GM23338 (cell line): ENCODE measurements at regions not wholly inside any gene's neighbourhood (a gene's known extent, or its start where the extent isn't known, plus 50 kb on each side); places are given as distances from the start of the nearest gene placed in this dataset.

Experiments used
- ATAC-seq: fragments of 200-7000 bp; cut with Tn5 transposase; 3 replicates; pipeline ENCODE4 v1.9.1; 2020
- DNase-seq: peaks from one replicate; pipeline ENCODE4 v3.0.0-alpha.2; 2015; ENCODE audit warnings: low spot score
- H2AFZ ChIP-seq: fragments of 200-600 bp; sonication (generic); 2 replicates; pipeline ENCODE4 v1.8.0; 2016; ENCODE audit warnings: antibody characterized with exemption, mild to moderate bottlenecking, moderate library complexity
- H3F3A ChIP-seq: fragments of 200-600 bp; sonication (generic); replicated peaks from 2 replicates; pipeline ENCODE4 v1.8.0; 2017; ENCODE audit warnings: antibody characterized with exemption, mixed run types, low read depth
- H3K27ac ChIP-seq: fragments of 200-600 bp; sonication (generic); 2 replicates; pipeline ENCODE4 v1.6.1; 2016; ENCODE audit warnings: low read depth
- H3K27me3 ChIP-seq: fragments of 200-600 bp; sonication (generic); 2 replicates; pipeline ENCODE4 v1.8.0; 2016; ENCODE audit warnings: mild to moderate bottlenecking, mixed run types, moderate library complexity; ENCODE audit not compliant: insufficient read depth
- H3K36me3 ChIP-seq: fragments of 200-600 bp; sonication (generic); 2 replicates; pipeline ENCODE4 v1.8.0; 2016; ENCODE audit warnings: mild to moderate bottlenecking; ENCODE audit not compliant: insufficient read depth
- H3K4me1 ChIP-seq: fragments of 200-600 bp; sonication (generic); 2 replicates; pipeline ENCODE4 v1.8.0; 2016; ENCODE audit warnings: mild to moderate bottlenecking, moderate library complexity; ENCODE audit not compliant: insufficient read depth
- H3K4me2 ChIP-seq: fragments of 200-600 bp; sonication (generic); 2 replicates; pipeline ENCODE4 v1.7.1; 2017; ENCODE audit warnings: mixed run types
- H3K4me3 ChIP-seq: fragments of 200-600 bp; sonication (generic); 2 replicates; pipeline ENCODE4 v1.6.1; 2016; ENCODE audit warnings: mixed run types
- H3K79me2 ChIP-seq: fragments of 200-600 bp; sonication (generic); replicated peaks from 2 replicates; pipeline ENCODE4 v1.8.0; 2017; ENCODE audit warnings: mild to moderate bottlenecking; ENCODE audit not compliant: insufficient read depth
- H3K9me2 ChIP-seq: fragments of 200-600 bp; sonication (generic); 2 replicates; pipeline ENCODE4 v1.8.0; 2017; ENCODE audit not compliant: insufficient read depth
- H4K20me1 ChIP-seq: fragments of 200-600 bp; sonication (generic); replicated peaks from 2 replicates; pipeline ENCODE4 v1.8.0; 2017; ENCODE audit warnings: mild to moderate bottlenecking; ENCODE audit not compliant: insufficient read depth
- H3K27ac Mint-ChIP-seq: 2 replicates; pipeline ENCODE4 v1.8.0; 2020; ENCODE audit warnings: inconsistent platforms, mild to moderate bottlenecking, moderate library complexity, mixed read lengths
- H3K27me3 Mint-ChIP-seq: 3 replicates; pipeline ENCODE4 v1.8.0; 2022; ENCODE audit warnings: low read depth, mild to moderate bottlenecking, moderate library complexity, mixed read lengths, inconsistent platforms; ENCODE audit not compliant: insufficient read depth, poor library complexity
- H3K36me3 Mint-ChIP-seq: 3 replicates; pipeline ENCODE4 v1.8.0; 2021; ENCODE audit warnings: low read depth, mild to moderate bottlenecking, inconsistent platforms, moderate library complexity, mixed read lengths
- H3K4me1 Mint-ChIP-seq: 3 replicates; pipeline ENCODE4 v1.8.0; 2020; ENCODE audit warnings: mild to moderate bottlenecking, inconsistent platforms, mixed read lengths
- H3K4me3 Mint-ChIP-seq: 3 replicates; pipeline ENCODE4 v1.8.0; 2021; ENCODE audit warnings: moderate library complexity, mild to moderate bottlenecking, inconsistent platforms, mixed read lengths
- H3K9me3 Mint-ChIP-seq: 3 replicates; pipeline ENCODE4 v1.8.0; 2020; ENCODE audit warnings: moderate library complexity, mild to moderate bottlenecking, inconsistent platforms, mixed read lengths
- CREB1 ChIP-seq: fragments of 250-450 bp; sonication (Bioruptor Pico); IDR thresholded peaks from 2 replicates; pipeline ENCODE4 v1.5.0; 2020; ENCODE audit warnings: low read depth, mild to moderate bottlenecking, moderate library complexity
- CTCF ChIP-seq, 2 experiments: fragments of 200-600 bp in 1 of 2; sonication (generic) in 1 of 2; conservative IDR thresholded peaks; 2 replicates each; pipeline versions ENCODE4 v1.5.1 to v1.6.1; 2016 to 2017; ENCODE audit warnings: antibody characterized with exemption in 2 of 2, low read depth in 2 of 2, mild to moderate bottlenecking in 2 of 2, moderate library complexity in 1 of 2
- EZH2 ChIP-seq: fragments of 200-600 bp; sonication (generic); IDR thresholded peaks from one replicate; pipeline ENCODE4 v1.8.0; 2017; ENCODE audit warnings: antibody characterized with exemption, mild to moderate bottlenecking, low read depth; ENCODE audit not compliant: unreplicated experiment
- EZH2phosphoT487 ChIP-seq: fragments of 200-600 bp; sonication (generic); IDR thresholded peaks from one replicate; pipeline ENCODE4 v1.8.1; 2018; ENCODE audit warnings: antibody characterized with exemption; ENCODE audit not compliant: unreplicated experiment
- JUNB ChIP-seq: IDR thresholded peaks from one replicate; pipeline ENCODE4 v1.6.1; 2016; ENCODE audit warnings: antibody characterized with exemption; ENCODE audit not compliant: unreplicated experiment
- NANOG ChIP-seq: IDR thresholded peaks from 2 replicates; pipeline ENCODE4 v1.6.1; 2016; ENCODE audit warnings: antibody characterized with exemption, borderline replicate concordance
- POLR2AphosphoS5 ChIP-seq: IDR thresholded peaks from 2 replicates; pipeline ENCODE4 v1.6.1; 2016; ENCODE audit warnings: antibody characterized with exemption, low read depth
- STAT1 ChIP-seq: IDR thresholded peaks from one replicate; pipeline ENCODE4 v1.6.1; 2016; ENCODE audit warnings: antibody characterized with exemption; ENCODE audit not compliant: unreplicated experiment
- ZNF114 ChIP-seq: fragments of 250-450 bp; sonication (Bioruptor Pico); IDR thresholded peaks from 2 replicates; pipeline ENCODE4 v1.5.0; 2020; ENCODE audit warnings: mild to moderate bottlenecking, moderate library complexity
- ZNF331 ChIP-seq: fragments of 250-450 bp; sonication (Bioruptor Pico); IDR thresholded peaks from 2 replicates; pipeline ENCODE4 v1.5.0; 2020; ENCODE audit warnings: low read depth, mild to moderate bottlenecking, moderate library complexity
- ZNF462 ChIP-seq: fragments of 250-450 bp; sonication (Bioruptor Pico); IDR thresholded peaks from 2 replicates; pipeline ENCODE4 v1.5.0; 2020; ENCODE audit warnings: mild to moderate bottlenecking, moderate library complexity
- TF ChIP-seq, protein P1 (sequence below): IDR thresholded peaks from 2 replicates; pipeline ENCODE4 v1.6.1; 2016; ENCODE audit warnings: antibody characterized with exemption
- TF ChIP-seq, protein P2 (sequence below): IDR thresholded peaks from one replicate; pipeline ENCODE4 v1.6.1; 2018; ENCODE audit warnings: antibody characterized with exemption; ENCODE audit not compliant: unreplicated experiment

GRCh38 chr22:34067031-34067430 is 146.8 kb upstream of the LARGE1 start:
- H3K36me3 ChIP-seq = no peaks in the 10 kb centered on the region
- H3K36me3 Mint-ChIP-seq = no peaks in the 10 kb centered on the region
- DNase-seq (no peak), ATAC-seq (no peak)
- H3K4me2 ChIP-seq = no peak overlapping the region
- H3K27me3 Mint-ChIP-seq = peaks cover 2% of the 10 kb centered on the region
- H2AFZ ChIP-seq = no peak overlapping the region
- no peaks in the 10 kb centered on the region for H4K20me1 ChIP-seq
- H3K9me2 ChIP-seq = peaks cover 12% of the 10 kb centered on the region; the same call in 1 of the 2 replicates
- no peak overlapping the region for H3K27ac ChIP-seq
- H3K4me3 Mint-ChIP-seq = no peak overlapping the region
- H3F3A ChIP-seq = no peaks in the 10 kb centered on the region
- H3K4me1 ChIP-seq = no peaks in the 10 kb centered on the region
- no peak overlapping the region for H3K27ac Mint-ChIP-seq
- no peak for TF ChIP-seq CREB1 (CRISPR knock-in tag)
- no peak for TF ChIP-seq NANOG
- no peak for TF ChIP-seq POLR2AphosphoS5
- no peak for TF ChIP-seq CTCF (conservative IDR thresholded peaks at IDR 0.05; ENCODE audit: low read depth in 2 of 2)
- TF ChIP-seq JUNB = no peak
- TF ChIP-seq, protein P1, sequence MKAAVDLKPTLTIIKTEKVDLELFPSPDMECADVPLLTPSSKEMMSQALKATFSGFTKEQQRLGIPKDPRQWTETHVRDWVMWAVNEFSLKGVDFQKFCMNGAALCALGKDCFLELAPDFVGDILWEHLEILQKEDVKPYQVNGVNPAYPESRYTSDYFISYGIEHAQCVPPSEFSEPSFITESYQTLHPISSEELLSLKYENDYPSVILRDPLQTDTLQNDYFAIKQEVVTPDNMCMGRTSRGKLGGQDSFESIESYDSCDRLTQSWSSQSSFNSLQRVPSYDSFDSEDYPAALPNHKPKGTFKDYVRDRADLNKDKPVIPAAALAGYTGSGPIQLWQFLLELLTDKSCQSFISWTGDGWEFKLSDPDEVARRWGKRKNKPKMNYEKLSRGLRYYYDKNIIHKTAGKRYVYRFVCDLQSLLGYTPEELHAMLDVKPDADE = no peak
- TF ChIP-seq EZH2phosphoT487 = no peak
- TF ChIP-seq ZNF114 (CRISPR knock-in tag) = no peak
- TF ChIP-seq STAT1 = no peak
- no peak for TF ChIP-seq ZNF462 (CRISPR knock-in tag)
- TF ChIP-seq ZNF331 (CRISPR knock-in tag) = no peak
- no peak for TF ChIP-seq EZH2
- TF ChIP-seq, protein P2, sequence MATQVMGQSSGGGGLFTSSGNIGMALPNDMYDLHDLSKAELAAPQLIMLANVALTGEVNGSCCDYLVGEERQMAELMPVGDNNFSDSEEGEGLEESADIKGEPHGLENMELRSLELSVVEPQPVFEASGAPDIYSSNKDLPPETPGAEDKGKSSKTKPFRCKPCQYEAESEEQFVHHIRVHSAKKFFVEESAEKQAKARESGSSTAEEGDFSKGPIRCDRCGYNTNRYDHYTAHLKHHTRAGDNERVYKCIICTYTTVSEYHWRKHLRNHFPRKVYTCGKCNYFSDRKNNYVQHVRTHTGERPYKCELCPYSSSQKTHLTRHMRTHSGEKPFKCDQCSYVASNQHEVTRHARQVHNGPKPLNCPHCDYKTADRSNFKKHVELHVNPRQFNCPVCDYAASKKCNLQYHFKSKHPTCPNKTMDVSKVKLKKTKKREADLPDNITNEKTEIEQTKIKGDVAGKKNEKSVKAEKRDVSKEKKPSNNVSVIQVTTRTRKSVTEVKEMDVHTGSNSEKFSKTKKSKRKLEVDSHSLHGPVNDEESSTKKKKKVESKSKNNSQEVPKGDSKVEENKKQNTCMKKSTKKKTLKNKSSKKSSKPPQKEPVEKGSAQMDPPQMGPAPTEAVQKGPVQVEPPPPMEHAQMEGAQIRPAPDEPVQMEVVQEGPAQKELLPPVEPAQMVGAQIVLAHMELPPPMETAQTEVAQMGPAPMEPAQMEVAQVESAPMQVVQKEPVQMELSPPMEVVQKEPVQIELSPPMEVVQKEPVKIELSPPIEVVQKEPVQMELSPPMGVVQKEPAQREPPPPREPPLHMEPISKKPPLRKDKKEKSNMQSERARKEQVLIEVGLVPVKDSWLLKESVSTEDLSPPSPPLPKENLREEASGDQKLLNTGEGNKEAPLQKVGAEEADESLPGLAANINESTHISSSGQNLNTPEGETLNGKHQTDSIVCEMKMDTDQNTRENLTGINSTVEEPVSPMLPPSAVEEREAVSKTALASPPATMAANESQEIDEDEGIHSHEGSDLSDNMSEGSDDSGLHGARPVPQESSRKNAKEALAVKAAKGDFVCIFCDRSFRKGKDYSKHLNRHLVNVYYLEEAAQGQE = no peak
- peaks cover 15% of the 10 kb centered on the region; the same call in 2 of the 3 replicates for H3K9me3 Mint-ChIP-seq
- H3K79me2 ChIP-seq = no peaks in the 10 kb centered on the region
- no peak overlapping the region for H3K4me3 ChIP-seq
- H3K4me1 Mint-ChIP-seq = no peaks in the 10 kb centered on the region
- no peaks in the 10 kb centered on the region for H3K27me3 ChIP-seq
